ENCODE measurements at regions not wholly inside any gene's neighbourhood (a gene's known extent, or its start where the extent isn't known, plus 50 kb on each side); places are given as distances from the start of the nearest gene placed in this dataset.

DNA sequence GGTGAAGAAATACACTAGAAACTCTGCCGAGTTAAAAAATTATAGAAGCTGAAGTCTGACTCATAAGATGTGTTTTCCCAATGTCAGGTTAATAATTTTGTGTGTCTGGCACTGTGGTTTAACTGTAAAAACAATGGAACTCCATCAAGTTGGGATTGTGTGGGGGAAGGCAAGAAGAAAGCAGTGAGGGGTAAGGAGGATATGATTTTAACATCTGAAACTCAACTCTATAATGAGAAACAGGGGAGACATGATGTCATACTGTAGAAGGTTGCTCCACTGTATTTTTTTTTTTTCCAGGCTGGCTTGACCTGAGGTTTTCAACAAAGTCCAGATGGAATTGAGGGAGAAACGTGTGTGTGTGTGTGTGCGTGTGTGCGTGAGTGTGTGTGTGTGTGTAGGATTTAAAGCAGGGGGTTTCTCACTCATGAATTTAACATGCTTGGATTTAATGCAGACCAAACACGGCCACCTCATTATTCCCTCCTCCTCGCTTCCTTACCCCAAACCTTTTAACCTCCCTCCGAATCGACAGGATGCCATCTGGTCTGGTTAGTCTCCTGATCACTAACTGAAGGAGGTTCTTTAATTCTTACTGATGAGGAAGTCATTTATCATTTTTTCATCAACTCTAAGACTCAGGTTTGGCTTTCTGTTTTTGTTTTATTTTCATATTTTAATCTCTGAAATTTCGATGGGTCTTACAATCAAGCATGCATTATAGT is 140.2 kb upstream of the LPAR1 start:
- no peak for TF ChIP-seq EZH2 (IDR thresholded peaks at IDR 0.05; ENCODE audit: borderline replicate concordance, low read depth, low read length, severe bottlenecking)
- TF ChIP-seq POLR2A (IDR thresholded peaks at IDR 0.05; ENCODE audit: low read depth, low read length), result no peak
- TF ChIP-seq, protein P1, sequence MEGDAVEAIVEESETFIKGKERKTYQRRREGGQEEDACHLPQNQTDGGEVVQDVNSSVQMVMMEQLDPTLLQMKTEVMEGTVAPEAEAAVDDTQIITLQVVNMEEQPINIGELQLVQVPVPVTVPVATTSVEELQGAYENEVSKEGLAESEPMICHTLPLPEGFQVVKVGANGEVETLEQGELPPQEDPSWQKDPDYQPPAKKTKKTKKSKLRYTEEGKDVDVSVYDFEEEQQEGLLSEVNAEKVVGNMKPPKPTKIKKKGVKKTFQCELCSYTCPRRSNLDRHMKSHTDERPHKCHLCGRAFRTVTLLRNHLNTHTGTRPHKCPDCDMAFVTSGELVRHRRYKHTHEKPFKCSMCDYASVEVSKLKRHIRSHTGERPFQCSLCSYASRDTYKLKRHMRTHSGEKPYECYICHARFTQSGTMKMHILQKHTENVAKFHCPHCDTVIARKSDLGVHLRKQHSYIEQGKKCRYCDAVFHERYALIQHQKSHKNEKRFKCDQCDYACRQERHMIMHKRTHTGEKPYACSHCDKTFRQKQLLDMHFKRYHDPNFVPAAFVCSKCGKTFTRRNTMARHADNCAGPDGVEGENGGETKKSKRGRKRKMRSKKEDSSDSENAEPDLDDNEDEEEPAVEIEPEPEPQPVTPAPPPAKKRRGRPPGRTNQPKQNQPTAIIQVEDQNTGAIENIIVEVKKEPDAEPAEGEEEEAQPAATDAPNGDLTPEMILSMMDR (IDR thresholded peaks at IDR 0.05; ENCODE audit: extremely low read depth in 1 of 2, insufficient read depth in 1 of 2, low read depth in 1 of 2, low read length in 2 of 2), result no peak

Data from endothelial cell of umbilical vein (primary cell).